Fibroblast of pulmonary artery (primary cell): ENCODE measurements at regions not wholly inside any gene's neighbourhood (a gene's known extent, or its start where the extent isn't known, plus 50 kb on each side); places are given as distances from the start of the nearest gene placed in this dataset.
"Not testable (repeated sequence)": the region's sequence is repeated elsewhere in the genome, so short reads cannot be mapped to it uniquely, and the experiment has no call there.

Experiments used
- DNase-seq: peaks from one replicate; pipeline ENCODE4 v3.0.0-alpha.2; 2010; ENCODE audit warnings: low read depth
- H3K4me3 ChIP-seq: replicated peaks from 2 replicates; pipeline ENCODE4 v1.5.1; 2011; ENCODE audit warnings: low read depth, mild to moderate bottlenecking, control low read depth, low read length, moderate library complexity
- TF ChIP-seq, protein P1 (sequence below): IDR thresholded peaks from 2 replicates; pipeline ENCODE4 v1.5.1; 2011; ENCODE audit warnings: mild to moderate bottlenecking, control low read depth, low read length, inconsistent platforms; ENCODE audit errors: missing control alignments

DNA sequence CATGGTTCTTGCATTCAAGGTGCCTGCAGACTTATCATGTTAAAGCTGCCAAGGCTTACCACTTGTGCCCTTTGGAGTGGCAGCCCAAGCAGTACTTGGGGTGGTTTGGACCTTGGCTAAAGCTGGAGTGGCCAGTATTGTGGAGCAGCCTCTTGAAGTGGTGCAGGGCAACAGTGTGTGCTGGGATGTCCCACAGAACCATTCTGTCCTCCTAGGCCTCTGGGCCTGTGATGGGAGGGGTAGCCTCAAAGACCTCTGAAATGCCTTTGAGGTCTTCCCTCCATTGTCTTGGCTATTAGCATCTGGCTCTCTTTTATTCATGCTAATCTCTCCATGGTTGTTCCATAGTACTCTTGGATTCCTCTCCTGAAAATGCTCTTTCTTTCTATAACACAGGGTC is 78.2 kb upstream of the SLC24A4 start:
- DNase-seq, result no peak
- TF ChIP-seq, protein P1, sequence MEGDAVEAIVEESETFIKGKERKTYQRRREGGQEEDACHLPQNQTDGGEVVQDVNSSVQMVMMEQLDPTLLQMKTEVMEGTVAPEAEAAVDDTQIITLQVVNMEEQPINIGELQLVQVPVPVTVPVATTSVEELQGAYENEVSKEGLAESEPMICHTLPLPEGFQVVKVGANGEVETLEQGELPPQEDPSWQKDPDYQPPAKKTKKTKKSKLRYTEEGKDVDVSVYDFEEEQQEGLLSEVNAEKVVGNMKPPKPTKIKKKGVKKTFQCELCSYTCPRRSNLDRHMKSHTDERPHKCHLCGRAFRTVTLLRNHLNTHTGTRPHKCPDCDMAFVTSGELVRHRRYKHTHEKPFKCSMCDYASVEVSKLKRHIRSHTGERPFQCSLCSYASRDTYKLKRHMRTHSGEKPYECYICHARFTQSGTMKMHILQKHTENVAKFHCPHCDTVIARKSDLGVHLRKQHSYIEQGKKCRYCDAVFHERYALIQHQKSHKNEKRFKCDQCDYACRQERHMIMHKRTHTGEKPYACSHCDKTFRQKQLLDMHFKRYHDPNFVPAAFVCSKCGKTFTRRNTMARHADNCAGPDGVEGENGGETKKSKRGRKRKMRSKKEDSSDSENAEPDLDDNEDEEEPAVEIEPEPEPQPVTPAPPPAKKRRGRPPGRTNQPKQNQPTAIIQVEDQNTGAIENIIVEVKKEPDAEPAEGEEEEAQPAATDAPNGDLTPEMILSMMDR, result no peak
- no peak overlapping the region for H3K4me3 ChIP-seq

DNA sequence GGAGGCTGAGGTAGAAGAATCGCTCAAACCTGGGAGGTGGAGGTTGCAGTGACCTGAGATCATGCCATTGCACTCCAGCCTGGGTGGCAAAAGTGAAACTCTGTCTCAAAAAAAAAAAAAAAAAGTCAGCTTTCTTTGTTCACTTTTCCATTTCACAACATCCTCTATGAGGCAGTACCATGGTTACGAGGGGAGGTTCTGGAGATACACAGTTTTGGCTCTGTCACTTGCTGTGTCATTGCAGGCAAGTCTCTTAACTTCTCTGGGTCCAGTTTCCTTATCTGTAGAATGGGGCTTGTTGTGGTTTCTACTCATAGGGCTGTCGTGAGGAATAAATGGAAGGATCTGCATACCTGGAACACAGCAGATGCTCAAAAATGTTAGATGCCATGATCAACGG is 75.6 kb upstream of the SLC24A4 start:
- TF ChIP-seq, protein P1, result no peak
- no peak for DNase-seq
- no peak overlapping the region for H3K4me3 ChIP-seq

DNA sequence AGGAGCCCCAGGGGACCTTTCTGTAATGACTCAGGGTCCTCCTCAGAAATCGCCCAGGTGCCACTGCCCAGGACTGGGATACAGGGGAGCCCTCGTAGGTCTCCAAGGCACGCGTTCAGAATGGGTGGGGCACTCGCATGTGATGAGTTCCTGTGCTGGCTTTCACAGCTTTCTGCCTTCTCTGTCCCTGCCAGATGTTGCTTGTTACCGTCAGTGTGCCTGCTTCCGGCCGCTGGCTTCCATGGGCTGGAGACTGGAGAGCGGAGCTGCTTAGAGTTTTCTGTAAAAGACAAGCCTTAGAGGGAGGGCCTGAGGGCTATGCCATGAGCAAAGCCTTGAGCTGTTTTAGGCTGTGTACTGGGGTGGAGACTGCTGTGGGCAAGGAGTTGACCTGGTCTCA is 75.0 kb upstream of the SLC24A4 start:
- H3K4me3 ChIP-seq, result no peak overlapping the region
- DNase-seq, result no peak
- TF ChIP-seq, protein P1, result no peak

DNA sequence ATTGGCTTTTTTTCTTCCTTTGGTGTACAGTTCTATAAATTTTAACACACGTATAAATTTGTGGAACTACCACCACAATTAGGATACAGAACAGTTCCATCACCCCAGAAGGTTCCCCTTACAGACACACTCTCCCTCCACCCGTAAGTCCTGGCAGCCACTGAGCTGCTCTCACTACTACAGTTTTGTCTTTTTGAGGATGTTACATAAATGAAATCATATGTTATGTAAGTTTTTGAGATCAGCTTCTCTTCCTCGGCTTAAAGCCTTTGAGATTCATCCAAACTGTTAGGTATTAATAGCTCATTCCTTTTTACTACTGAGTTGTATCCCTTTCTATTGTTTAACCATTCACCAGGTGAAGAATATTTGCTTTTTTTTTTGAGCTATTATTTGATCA is 74.3 kb upstream of the SLC24A4 start:
- H3K4me3 ChIP-seq, result no peak overlapping the region
- no peak for DNase-seq
- TF ChIP-seq, protein P1, result no peak

DNA sequence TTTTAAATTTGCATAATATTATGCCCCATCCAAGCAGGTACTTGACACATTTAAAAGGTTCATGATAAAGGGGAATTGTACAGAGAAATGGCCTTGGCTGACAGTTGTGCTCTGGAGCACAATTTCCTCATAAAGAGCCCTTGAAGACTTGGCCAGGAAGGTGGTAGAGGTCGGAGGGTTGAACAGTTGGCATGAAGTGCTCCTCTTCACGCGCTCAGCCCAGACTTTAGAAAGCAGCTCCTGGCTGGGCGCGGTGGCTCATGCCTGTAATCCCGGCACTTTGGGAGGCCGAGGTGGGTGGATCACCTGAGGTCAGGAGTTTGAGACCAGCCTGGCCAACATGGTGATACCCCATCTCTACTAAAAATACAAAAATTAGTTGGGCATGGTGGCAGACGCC is 72.6 kb upstream of the SLC24A4 start:
- not testable (repeated sequence) for DNase-seq, H3K4me3 ChIP-seq

DNA sequence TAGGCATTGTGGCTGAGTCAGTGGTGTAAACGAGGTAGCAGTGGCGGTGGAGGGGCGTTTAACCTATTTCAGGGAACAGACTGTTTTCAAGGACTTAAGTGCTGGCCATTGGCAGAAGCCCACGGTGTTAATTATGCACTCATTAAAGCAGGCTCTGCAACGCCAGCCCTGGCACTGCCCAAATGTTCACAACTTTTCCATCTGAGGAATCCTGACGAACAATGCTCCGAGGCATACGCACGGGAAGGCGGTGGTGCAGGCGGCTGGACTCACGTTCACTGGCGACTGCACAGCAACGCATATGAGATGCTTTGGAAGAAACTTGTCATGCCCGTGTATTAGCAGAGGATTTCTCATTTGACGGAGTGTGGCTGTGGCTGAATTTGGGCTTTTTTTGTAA is 70.6 kb upstream of the SLC24A4 start:
- H3K4me3 ChIP-seq, result no peak overlapping the region
- TF ChIP-seq, protein P1, result no peak
- no peak for DNase-seq

DNA sequence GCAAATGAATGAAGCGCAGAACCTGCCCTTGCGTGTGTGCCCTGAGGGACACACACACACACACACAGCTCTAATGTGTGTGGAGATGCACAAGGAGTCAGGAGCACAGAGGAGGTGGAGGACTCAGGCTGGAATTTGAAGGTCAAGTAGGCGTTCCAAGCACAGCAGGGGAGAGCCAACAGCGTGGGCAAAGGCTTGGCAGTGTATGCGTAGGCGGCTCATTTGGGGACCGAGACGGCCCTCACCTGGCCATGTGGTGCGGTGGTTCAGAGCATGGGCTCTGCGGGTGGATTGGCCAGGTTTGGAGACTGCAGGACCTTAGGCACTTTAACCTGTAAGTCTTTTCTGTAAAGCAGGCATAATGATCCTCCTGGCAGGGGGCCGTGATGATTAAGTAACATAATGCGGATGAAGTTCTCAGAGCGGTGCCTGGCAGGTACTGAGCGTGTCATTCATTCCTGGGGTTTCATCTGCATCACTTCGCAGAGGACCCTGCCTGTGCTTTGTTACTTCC is 69.5 kb upstream of the SLC24A4 start:
- TF ChIP-seq, protein P1, result no peak
- DNase-seq, result no peak
- H3K4me3 ChIP-seq, result no peak overlapping the region
